Activated CD8-positive, alpha-beta memory T cell treated with anti-CD3 and anti-CD28 coated beads, Interleukin-2, amount 50 U/mL, for 24 hours (primary cell): ENCODE measurements at regions not wholly inside any gene's neighbourhood (a gene's known extent, or its start where the extent isn't known, plus 50 kb on each side); places are given as distances from the start of the nearest gene placed in this dataset.
"Not testable (repeated sequence)": the region's sequence is repeated elsewhere in the genome, so short reads cannot be mapped to it uniquely, and the experiment has no call there.

Source experiments
- DNase-seq: peaks from one replicate; pipeline ENCODE4 v3.0.0-alpha.2; 2020; ENCODE audit errors: extremely low read depth

DNA sequence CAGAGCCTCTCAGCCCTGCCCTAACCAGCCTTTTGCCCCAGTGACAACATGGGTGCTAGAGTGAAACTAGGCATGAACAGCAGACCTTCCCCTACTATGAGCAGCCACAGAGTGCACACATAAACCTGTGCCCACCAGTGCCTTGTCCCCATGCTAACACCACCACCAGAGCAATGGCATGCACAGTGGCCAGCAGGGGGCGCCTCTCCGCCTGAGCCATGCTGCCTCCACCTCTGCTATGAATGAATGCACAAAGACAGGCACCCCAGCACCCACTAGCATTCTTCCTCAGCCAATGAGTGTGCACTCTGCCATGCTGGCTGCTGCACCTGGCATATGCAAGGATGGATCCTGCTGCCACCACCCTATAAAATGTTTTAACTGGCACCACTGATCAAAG is 286.9 kb upstream of the FGF16 start:
- DNase-seq: no peak

DNA sequence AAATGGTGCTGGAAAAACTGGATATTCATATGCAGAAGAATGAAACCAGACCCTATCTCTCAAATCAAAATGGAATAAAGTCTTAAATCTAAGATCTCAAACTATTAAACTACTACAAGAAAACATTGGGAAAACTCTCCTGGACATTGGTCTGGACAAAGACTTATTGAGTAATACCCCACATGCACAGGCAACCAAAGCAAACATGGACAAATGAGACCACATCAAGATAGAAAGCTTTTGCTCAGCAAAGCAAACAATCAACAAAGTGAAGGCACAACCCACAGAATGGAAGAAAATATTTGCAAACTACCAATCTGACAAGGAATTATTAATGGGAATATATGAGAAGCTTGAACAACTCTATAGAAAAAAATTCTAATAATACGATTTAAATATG is 284.4 kb upstream of the FGF16 start:
- DNase-seq: no peak

DNA sequence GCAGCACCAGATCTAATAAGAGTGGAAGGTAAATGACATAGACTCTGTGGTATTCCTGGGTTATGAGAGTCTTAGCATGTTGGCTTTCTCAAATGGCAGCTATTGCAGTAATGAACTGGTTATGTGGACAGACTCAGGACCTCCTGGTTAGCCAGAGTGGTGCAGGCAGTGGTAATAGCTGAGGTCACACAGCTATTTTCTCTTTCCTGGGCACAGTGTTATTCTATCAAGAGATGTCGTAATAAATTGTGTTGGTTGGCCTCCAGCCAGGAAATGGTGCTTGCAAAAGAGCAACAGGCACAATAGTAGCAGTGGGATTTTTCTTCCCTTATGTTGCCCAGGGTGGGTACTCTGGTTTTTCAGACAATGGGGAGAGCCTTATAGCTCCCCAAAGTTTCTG is 279.2 kb upstream of the FGF16 start:
- DNase-seq: no peak

DNA sequence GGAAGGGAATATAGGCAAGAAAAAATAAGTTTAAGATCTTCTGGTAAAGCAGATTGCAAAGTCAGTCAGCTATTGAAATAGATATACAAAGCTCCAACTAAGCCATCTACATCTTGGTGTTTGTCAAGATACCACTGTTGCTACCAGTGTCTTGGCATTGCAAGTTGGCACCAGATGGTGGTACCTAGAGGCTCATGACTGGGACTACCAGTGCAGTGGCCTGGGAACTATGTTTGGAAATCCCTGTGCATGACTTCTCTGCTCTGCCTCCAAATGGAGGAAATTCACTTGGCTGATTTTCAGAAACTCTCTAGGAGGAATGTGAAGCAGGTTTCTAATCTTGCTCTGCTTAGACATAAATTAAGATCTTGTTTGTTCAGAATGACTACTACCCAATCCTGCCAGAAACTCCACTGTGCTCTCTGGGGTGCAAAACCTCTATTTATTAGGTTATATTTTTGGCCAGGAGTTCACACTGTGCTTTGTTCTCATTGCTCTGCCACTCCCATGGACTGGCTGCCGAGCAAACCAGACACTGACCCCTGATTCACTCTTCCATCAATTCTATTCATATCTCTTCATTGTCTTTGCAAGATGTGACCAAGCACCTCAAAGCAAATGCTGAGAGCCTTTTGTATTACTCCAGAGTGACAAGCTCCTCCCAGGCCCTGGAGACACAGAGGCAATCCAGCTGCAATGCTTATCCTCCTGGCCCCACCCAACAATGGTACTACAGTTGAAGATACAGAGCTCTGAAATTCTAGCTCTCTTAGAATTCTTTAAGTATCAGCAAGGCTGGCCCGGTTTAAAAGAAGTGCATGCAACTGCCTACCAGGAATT is 272.3 kb upstream of the FGF16 start:
- no peak for DNase-seq

DNA sequence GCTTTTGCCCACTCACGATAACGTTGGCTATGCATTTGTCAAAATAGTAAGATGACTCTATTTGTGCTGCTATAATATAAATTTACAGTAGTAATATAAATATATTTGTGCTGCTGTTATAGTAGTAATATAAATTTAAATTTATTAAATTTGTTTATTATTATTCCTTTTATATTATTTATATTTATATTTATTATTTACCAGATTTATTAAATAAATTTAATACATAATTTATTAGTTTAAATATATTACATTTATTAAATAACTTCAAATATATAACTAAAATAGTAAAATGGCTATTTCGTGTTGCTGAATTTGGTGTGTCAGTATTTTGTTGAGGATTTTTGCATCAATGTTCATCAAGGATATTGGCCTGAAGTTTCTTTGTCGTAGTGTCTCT is 246.5 kb upstream of the FGF16 start:
- DNase-seq: no peak

DNA sequence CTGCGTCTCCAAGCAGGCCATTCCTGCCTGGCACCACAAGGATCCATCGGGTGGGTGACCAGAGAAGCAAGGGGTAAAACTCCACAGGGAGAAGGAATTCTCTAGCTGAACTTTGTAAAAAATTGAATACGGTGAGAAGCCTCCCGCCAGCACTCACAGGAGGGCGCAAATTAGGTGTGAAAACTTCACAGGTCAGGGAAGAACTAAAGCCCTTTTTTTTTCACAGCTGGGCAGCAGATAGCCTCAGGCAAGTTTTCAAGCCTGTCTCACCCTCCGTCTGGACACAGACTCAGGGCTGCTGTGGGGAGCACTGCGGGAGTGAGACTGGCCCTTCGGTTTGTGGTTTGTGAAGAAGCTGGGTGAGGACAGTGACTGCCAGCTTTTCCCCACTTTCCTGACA is 224.1 kb upstream of the FGF16 start:
- no peak for DNase-seq

DNA sequence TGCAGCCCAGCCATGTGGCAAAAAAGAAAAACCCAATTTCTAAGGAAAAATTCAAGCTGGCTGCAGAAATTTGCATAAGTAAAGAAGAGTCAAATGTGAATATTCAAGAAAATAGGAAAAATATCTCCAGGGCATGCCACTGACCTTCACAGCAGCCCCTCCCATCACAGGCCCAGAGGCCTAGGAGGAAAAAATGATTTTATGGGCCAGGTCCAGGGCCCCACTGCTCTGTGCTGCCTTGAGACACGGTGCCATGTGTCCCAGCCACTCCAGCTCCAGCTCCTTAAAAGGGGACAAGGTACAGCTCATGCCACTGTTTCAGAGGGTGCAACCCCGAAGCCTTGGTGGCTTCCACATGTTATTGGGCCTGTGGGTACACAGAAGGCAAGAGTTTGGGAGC is 182.7 kb upstream of the FGF16 start:
- DNase-seq: no peak

DNA sequence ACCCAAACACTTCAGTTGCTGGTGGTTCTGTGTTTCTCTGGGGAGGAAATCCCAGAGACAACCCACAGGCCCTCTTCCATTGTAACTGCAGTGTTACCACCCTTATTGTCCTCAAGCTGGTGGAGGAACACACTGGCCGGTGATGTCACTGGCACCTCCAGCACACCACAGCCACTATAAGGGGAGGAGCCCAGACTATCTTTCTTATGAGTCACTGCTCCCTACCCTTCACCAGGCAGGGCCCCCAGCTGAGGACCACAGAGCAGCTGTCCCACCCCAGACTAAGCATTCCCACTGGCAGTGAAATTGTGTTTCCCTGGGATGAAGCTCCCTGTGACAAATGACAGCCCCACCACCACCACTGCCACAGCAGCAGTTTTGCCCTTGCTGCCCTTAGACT is 171.8 kb upstream of the FGF16 start:
- DNase-seq: no peak

DNA sequence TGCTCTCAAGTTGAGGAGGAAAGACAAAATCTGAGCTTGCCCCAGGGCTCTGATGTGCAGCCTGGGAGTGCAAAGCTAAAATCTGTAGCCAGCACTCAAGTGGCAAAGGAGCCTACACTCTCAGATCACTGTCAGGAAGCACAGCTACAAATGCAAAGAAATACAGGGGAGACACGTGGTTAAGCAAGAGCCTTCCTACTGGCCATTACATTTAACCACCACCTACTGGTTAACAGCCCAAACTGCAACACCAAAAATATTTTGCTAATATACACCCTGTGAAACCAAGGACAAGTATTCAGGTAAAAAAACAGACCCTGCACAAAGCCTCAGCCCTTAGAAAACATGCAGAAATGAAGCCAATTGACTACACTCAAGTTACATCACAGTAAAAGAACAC is 170.4 kb upstream of the FGF16 start:
- DNase-seq: no peak

DNA sequence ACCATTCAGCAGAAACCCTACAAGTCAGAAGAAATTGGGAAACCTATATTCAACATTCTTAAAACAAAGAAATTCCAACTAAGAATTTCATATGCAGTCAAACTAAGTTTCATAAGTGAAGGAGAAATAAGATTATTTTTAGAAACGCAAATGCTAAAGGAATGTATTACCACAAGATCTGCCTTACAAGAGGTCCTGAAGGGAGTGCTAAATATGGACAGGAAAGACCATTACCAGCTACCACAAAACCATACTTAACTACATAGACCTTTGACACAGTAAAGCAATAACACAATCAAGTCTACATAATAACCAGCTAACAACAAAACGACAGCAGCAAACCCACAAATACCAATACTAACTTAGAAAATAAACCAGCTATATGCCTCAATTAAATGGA is 169.3 kb upstream of the FGF16 start:
- no peak for DNase-seq

DNA sequence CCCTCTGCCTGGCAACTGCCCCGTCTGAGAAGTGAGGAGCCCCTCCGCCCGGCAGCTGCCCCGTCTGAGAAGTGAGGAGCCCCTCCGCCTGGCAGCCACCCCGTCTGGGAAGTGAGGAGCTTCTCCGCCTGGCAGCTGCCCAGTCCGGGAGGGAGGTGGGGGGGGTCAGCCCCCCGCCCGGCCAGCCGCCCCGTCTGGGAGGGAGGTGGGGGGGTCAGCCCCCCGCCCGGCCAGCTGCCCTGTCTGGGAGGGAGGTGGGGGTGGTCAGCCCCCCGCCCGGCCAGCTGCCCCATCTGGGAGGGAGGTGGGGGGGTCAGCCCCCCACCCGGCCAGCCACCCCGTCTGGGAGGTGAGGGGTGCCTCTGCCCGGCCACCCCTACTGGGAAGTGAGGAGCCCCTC is 167.8 kb upstream of the FGF16 start:
- not testable (repeated sequence) for DNase-seq

DNA sequence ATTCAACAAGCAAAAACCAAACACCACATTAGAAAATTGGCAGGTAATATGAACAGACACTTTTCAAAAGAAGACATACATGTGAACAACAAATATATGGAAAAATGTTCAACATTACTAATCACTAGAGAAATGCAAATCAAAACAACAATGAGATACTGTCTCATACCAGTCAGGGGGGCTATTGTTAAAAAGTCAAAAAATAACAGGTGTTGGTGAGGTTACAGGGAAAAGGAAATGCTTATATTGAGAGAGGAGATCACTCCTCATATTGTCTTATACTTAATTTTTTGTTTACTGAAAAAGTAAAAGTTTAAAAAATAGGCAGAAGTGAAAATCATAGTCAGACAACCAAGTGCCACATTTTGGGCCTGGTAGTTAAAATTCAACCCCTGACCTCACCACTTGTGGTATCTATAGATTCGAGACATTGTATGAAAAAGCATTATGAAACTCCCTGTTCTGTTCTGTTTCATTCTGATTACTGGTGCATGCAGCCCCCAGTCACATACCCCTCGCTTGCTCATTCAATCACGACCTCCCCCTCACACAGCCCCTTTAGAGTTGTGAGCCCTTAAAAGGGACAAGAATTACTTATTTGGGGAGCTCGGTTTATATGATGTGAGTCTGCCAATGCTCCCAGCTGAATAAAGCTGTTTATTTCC is 153.7 kb upstream of the FGF16 start:
- DNase-seq: no peak

DNA sequence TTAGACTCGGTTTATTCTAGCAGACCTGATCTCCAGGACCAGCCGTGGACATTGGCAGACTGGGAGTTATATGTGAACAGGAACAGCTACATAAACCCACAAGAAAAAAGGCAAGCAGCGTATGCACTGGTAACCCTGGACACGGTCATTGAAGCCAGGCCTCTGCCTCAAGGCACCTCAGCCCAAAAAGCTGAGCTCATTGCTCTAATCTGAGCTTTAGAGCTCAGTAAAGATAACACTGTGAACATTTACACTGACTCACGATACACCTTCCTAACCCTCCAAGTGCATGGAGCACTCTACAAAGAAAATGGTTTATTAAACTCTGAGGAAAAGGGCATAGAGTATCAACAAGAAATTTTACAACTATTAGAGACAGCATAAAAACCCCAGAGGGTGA is 148.9 kb upstream of the FGF16 start:
- no peak for DNase-seq

DNA sequence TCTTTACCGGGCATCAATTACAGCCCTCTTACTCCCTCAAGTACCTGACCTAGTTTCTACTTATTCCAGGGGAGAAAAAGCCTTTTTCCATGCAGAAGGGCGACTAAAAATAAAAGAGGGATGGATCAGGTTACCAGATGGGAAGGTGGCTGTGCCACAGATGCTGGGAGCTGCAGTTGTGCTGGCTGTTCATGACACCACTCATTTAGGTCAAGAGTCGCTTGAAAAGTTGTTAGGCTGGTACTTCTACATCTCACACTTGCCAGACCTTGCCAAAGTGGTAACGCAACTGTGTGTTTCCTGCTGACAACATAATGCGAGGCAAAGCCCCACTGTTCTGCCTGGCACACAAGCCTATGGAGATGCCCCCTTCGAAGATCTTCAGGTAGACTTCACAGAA is 148.4 kb upstream of the FGF16 start:
- no peak for DNase-seq

DNA sequence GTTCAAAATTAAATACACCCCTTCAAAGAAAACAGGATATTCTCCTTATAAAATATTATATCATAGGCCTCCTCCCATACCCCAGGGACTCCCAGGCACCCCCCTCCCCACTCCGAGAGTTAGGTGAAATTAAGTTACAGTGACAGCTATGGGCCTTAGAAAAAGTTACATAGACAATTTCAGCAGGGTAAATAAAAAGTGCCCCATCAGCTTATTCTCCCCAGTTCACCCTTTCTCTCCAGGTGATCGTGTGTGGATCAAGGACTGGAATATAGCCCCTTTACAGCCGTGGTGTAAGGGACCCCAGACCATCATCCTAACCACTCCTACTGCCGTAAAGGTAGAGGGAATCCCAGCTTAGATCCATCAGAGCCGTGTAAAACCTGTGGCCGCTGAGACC is 147.6 kb upstream of the FGF16 start:
- DNase-seq: no peak

DNA sequence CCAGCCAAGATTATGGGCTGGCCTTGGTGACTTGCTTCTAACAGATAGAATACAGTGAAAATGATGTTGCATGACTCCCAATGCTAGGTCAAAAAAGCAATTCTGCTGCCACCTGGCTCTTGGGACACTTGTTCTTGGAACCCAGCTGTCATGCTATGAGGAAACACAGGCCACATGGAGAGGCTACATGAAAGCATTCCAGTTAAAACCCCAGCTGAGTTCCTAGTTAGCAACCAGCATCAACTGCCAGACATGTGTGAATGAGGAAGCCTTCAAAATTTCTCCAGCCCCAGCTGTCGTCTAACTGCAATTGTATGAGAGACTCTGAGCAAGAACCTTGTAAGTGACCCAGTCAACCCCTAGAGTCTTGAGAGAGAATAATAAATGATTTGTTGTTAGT is 105.2 kb upstream of the FGF16 start:
- DNase-seq: no peak

DNA sequence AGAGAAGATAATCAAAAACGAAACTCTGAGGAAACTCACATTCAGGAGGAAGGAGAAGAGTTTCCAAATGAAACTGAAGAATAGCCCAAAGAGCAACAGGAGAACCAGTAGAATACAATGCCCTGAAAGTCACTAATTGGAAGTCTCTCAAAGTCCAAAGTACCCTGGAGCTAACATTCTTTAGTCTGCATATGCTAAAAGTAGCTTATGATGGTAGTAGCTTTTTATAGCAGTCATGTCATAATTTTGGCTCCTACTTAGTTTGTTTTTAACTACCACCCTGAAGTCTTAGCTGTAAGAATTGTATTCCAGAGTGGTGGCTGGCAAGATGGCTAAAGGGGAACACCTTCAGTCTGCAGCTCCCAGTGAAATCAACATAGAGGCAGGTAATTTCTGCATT is 100.3 kb upstream of the FGF16 start:
- DNase-seq: no peak

DNA sequence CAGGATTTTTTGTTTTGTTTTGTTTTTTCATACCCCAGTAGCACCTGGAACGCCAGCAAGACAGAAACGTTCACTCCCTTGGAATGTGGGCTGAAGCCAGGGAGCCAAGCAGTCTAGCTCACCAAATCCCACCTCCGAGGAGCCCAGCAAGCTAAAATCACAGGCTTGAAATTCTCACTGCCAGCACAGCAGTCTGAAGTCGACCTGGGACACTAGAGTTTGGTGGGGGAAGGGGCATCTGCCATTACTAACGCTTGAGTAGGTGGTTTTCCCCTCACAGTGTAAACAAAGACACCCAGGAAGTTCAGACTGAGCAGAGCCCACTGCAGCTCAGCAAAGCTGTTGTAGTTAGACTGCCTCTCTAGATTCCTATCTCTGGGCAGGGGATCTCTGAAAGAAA is 99.6 kb upstream of the FGF16 start:
- no peak for DNase-seq

DNA sequence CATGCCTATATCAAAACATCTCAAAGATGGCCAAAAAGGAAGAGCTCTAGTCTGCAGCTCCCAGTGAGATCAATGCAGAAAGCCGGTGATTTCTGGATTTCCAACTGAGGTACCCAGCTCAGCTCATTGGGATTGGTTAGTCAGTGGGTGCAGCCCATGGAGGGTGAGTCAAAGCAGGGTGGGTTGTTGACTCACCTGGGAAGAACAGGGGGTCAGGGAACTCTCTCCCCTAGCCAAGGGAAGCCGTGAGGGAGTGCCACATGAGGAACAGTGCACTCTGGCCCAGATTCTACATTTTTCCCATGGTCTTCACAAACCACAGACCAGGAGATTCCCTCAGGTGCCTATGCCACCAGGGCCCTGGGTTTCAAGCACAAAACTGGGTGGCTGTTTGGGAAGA is 57.3 kb upstream of the FGF16 start:
- no peak for DNase-seq

DNA sequence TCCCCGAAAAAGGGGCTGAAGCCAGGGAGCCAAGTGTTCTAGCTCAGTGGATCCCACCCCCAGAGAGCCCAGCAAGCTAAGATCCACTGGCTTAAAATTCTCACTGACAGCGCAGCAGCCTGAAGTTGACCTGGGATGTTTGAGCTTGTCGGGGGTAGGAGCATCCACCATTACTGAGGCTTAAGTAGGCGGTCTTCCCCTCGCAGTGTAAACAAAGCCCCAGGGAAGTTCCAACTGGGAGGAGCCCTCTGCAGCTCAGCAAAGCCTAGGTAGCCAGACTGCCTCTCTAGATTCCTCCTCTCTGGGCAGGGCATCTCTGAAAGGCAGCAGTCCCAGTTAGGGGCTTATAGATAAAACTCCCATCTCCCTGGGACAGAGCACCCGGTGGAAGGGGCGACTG is 56.8 kb upstream of the FGF16 start:
- not testable (repeated sequence) for DNase-seq

DNA sequence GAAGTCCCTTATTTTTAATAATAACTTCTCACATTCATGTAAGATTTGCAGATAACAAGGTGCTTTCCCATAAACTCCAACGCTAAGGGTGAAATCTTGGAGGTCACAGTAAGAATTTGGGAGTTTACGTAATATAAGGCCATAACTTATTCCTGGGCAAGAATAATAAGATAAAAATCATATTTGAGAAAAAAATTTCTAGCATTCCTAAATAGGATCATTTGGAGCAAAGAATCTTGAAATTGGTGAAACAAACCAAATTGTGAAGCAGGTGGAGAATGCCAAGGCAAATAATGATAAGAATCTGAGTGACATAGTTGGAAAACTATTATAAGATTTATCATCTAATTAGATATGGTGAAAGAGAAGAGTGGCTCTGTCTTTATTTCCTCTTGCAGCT is 50.4 kb upstream of the FGF16 start:
- DNase-seq: no peak
